Keratinocyte (primary cell): ENCODE measurements at regions not wholly inside any gene's neighbourhood (a gene's known extent, or its start where the extent isn't known, plus 50 kb on each side); places are given as distances from the start of the nearest gene placed in this dataset.

ENCODE experiments used
- EZH2 ChIP-seq: IDR thresholded peaks from one replicate; pipeline ENCODE4 v1.6.1; 2012; ENCODE audit warnings: inconsistent platforms, mild to moderate bottlenecking, low read length, moderate library complexity
- TF ChIP-seq, protein P1 (sequence below), 3 experiments: IDR thresholded peaks in 1 of 3; conservative IDR thresholded peaks in 1 of 3; optimal IDR thresholded peaks in 1 of 3; 2 replicates in 2 of 3; 3 replicates in 1 of 3; pipeline versions ENCODE3 to v1.5.1; 2011; ENCODE audit warnings: low read length in 3 of 3, mild to moderate bottlenecking in 3 of 3, moderate library complexity in 2 of 3, control low read depth in 1 of 3, inconsistent platforms in 1 of 3; ENCODE audit not compliant: insufficient read depth in 2 of 3; ENCODE audit errors: extremely low read depth in 1 of 3

DNA sequence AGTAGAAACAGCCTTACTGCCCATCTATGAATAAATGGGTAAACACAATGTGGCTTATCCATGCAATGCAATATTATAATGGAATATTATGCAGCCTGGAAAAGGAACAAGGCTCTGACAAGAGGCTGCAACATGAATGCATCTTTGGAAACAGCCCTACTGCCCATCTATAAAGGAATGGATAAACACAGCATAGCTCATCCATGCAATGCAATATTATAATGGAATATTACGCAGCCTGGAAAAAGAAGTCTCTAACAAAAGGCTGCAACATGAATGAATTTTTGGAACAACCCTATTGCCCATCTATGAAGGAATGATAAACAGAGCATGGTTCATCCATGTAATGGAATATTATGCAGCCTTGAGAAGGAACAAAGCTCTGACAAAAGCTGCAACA, 161.0 kb downstream of the CRLF2 start:
- no peak for TF ChIP-seq EZH2
- TF ChIP-seq, protein P1, sequence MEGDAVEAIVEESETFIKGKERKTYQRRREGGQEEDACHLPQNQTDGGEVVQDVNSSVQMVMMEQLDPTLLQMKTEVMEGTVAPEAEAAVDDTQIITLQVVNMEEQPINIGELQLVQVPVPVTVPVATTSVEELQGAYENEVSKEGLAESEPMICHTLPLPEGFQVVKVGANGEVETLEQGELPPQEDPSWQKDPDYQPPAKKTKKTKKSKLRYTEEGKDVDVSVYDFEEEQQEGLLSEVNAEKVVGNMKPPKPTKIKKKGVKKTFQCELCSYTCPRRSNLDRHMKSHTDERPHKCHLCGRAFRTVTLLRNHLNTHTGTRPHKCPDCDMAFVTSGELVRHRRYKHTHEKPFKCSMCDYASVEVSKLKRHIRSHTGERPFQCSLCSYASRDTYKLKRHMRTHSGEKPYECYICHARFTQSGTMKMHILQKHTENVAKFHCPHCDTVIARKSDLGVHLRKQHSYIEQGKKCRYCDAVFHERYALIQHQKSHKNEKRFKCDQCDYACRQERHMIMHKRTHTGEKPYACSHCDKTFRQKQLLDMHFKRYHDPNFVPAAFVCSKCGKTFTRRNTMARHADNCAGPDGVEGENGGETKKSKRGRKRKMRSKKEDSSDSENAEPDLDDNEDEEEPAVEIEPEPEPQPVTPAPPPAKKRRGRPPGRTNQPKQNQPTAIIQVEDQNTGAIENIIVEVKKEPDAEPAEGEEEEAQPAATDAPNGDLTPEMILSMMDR (optimal IDR thresholded peaks at IDR 0.05 in 1 of 3, IDR thresholded peaks at IDR 0.05 in 1 of 3, conservative IDR thresholded peaks at IDR 0.05 in 1 of 3; ENCODE audit: extremely low read depth in 1 of 3, insufficient read depth in 2 of 3, low read length in 3 of 3) = no peak
